Memory B cell (primary cell): ENCODE measurements at regions not wholly inside any gene's neighbourhood (a gene's known extent, or its start where the extent isn't known, plus 50 kb on each side); places are given as distances from the start of the nearest gene placed in this dataset.
A peak's percentile ranks its signal among the peaks of the same experiment; 100 is the strongest.

ENCODE experiments used
- ATAC-seq: fragments of 150-1000 bp; cut with Tn5 transposase; 2 replicates; pipeline ENCODE4 v1.10.0; 2021; ENCODE audit warnings: low read depth, mild to moderate bottlenecking, moderate library complexity
- DNase-seq, 2 donors: peaks; one replicate each; pipeline ENCODE4 v3.0.0; 2022; ENCODE audit warnings: low spot score in 2 of 2
- H3K27ac Mint-ChIP-seq: one replicate; pipeline ENCODE4 v1.8.0; 2022; ENCODE audit warnings: mild to moderate bottlenecking, moderate library complexity, mixed read lengths
- H3K27me3 Mint-ChIP-seq: one replicate; pipeline ENCODE4 v1.8.0; 2022; ENCODE audit warnings: mixed read lengths
- H3K36me3 Mint-ChIP-seq: one replicate; pipeline ENCODE4 v1.8.0; 2022; ENCODE audit warnings: mild to moderate bottlenecking, mixed read lengths
- H3K4me1 Mint-ChIP-seq: one replicate; pipeline ENCODE4 v1.8.0; 2022; ENCODE audit warnings: mixed read lengths
- H3K4me3 Mint-ChIP-seq: one replicate; pipeline ENCODE4 v1.8.0; 2022; ENCODE audit warnings: mild to moderate bottlenecking, moderate library complexity, mixed read lengths
- H3K9me3 Mint-ChIP-seq: one replicate; pipeline ENCODE4 v1.8.0; 2022; ENCODE audit warnings: mixed read lengths

DNA sequence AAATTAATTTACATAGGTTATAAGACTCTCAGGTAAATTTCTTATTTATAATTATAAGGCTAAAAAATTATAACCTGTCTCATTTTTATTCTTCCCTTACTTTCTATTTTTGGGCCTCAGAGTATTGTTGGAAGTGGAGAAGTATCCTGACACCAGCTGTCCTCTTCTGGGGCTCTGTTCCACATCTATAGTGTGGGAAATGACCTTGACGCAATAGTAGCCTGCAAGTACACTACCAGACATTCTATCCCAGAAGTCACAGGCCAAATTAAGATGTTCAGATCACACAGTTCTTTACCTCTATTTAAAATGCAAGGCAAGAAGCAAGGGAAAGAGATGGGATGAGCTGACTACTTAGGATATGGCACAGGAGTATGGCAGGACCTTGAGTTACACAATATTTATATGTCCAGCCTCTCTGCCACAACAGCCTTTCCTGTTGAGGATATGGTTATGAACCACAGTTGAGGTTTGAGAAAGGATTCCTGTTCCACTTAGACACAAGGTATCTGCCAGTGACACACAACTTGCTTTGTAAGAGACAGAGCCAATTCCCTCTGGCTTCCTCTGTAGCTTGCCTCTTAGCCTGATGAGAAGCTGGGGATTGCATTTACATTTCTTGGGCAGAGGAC lies 158.0 kb upstream of the IL12A start:
- DNase-seq, result no peak
- Mint-ChIP-seq H3K4me1 (peaks cover 2% of the 10 kb centered on the region), H3K9me3 (no peaks in the 10 kb centered on the region), H3K27ac (no peak overlapping the region), H3K4me3 (no peak overlapping the region), H3K36me3 (no peaks in the 10 kb centered on the region), H3K27me3 (no peaks in the 10 kb centered on the region)
- no peak for ATAC-seq

DNA sequence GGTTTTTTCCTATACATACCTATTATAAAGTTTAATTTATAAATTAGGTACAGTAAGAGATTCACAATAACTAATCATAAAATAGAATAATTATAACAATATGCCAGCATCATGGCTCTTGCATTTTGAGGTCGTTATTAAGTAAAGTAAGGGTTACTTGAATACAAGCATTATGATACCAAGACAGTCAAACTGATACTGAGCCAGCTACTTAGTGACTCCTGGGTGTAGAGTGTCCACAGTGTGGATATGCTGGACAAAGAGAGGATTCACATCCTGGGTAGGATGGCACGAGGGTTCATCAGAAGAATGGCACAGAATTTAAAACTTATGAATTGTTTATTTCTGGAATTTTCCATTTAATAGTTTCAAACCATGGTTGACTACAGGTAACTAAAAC lies 157.2 kb upstream of the IL12A start:
- no peaks in the 10 kb centered on the region for H3K9me3 Mint-ChIP-seq
- peaks cover 2% of the 10 kb centered on the region for H3K4me1 Mint-ChIP-seq
- no peaks in the 10 kb centered on the region for H3K27me3 Mint-ChIP-seq
- no peak overlapping the region for H3K4me3 Mint-ChIP-seq
- no peak for ATAC-seq
- no peak for DNase-seq
- H3K27ac Mint-ChIP-seq, result no peak overlapping the region
- H3K36me3 Mint-ChIP-seq, result no peaks in the 10 kb centered on the region

DNA sequence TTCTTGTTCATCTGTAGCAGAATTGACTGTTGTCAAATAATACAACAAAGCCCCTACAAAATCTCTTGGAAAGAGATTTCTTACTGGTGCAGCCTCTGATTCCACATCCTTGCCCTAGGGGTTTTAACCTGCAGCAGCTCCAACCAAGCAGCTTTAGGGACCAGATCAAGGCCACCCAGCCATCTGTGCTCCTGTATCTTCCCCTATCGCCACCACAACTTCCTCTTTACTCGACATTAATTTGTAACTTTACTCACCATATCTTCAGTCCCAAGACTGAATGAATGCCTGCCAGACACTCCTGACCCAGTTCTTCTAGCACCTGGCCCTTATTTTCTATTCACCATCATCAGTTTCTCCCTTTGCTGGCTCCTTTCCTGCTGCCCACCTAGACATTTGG lies 156.6 kb upstream of the IL12A start:
- peak; percentile 82 for ATAC-seq
- H3K4me3 Mint-ChIP-seq, result no peak overlapping the region
- no peaks in the 10 kb centered on the region for H3K9me3 Mint-ChIP-seq

DNA sequence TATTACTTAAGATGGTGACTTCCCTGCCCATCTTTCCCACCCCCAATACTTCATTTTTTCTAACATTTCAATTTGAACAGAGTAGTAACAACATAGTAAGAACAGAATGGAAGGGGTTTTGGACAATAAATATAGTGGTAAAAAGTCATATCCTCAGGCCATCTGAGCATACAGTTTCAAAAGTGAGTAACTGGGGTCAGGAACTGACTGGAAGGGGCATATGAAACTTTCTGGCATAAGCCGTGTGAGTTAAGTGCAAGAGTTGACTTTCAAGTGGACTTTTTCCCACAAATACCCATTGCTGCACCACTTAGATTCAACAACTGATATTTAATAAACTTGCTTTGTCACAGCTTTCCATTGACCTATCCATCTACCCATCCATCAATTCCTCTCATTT lies 153.5 kb upstream of the IL12A start:
- Mint-ChIP-seq H3K27ac (no peak overlapping the region), H3K9me3 (no peaks in the 10 kb centered on the region), H3K36me3 (no peaks in the 10 kb centered on the region), H3K27me3 (peaks cover 2% of the 10 kb centered on the region), H3K4me3 (no peak overlapping the region), H3K4me1 (no peaks in the 10 kb centered on the region)
- DNase-seq (no peak), ATAC-seq (no peak)

More for the DNA sequence above, 156.6 kb upstream of the IL12A start:
- Mint-ChIP-seq H3K4me1 (peaks cover 2% of the 10 kb centered on the region), H3K36me3 (no peaks in the 10 kb centered on the region), H3K27ac (no peak overlapping the region), H3K27me3 (no peaks in the 10 kb centered on the region)
- no peak for DNase-seq

DNA sequence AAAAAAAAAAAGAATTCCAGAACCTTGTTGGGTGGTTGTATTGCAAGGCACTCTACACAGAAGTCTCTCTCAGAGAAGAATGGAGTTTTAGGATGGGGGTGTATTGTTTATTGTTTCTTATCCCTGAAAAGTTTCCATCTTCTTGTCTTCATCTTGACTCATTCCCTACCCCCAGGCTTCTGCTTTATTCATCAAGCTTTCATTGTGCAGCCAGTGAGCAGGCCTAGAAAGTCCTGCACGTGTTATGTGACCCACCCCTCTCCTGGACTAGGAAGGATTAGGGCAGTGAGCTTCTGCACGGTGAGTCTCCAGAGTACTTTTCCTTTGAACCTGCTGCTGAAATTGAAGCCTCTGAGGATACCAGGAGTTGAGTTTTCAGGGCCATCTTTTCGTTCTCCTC lies 150.9 kb upstream of the IL12A start:
- Mint-ChIP-seq H3K4me1 (no peaks in the 10 kb centered on the region), H3K36me3 (no peaks in the 10 kb centered on the region), H3K4me3 (no peak overlapping the region), H3K9me3 (no peaks in the 10 kb centered on the region), H3K27ac (no peak overlapping the region), H3K27me3 (peaks cover 6% of the 10 kb centered on the region)
- no peak for DNase-seq
- no peak for ATAC-seq

DNA sequence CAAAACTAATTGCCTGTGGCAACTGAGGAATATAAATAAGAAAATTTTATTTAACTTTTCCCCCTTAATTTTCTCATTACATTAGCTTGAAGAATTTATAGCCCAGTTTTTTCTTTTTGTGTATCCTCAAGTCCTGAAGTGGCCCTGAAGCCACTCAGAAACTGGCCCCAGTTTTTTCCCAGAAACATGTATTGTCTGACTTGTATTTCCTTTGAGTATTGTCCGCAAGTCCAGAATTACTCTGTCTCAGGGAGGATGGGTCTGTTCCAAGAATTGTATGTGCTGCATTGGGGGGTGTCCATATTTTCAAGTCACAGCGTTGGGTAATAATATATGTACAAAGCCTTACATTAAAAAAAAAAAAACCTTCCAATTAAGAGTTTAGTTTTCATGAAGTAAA lies 149.7 kb upstream of the IL12A start:
- H3K27ac Mint-ChIP-seq, result no peak overlapping the region
- peaks cover 8% of the 10 kb centered on the region for H3K27me3 Mint-ChIP-seq
- no peak for ATAC-seq
- no peaks in the 10 kb centered on the region for H3K9me3 Mint-ChIP-seq
- no peaks in the 10 kb centered on the region for H3K36me3 Mint-ChIP-seq
- no peak for DNase-seq
- H3K4me1 Mint-ChIP-seq, result no peaks in the 10 kb centered on the region
- H3K4me3 Mint-ChIP-seq, result no peak overlapping the region

DNA sequence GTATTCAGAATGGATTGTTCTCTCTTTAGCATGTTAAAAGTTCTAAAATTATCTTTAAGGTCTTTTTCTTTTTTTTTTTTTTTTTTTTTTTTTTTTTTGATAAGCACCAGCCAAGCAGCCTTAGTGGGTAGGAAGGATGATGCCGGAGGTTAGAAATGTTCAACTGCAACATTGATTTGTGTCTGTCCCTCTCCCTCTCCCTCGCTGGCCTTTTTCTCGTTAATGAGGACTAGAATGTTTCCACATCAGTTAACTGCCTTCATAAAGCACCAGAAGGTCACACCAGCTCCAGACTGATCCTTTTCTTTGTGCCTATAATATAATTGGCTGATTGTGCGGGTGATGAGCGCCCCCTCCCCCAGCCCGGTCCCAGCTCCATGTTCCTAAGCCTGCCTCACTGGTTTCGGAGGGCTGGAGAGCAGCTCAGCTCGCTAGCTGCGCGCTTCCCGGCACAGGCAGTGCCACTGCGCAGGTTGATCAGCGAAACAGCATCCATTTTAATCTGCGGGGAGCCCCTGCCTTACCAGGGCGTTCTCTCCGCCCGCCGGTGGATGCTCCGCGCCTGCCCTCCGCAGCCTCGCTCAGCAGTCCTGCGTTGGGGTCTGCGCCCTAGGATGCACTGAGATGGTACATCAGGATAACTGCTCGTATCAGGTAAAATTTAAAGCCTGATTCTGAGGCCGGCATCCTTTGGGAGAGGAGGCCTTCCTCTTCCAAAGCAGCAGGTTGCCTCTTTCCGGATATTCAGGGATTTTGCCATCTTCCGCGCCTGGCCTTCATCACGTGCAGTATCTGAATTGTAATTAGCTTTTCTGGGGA lies 148.9 kb upstream of the IL12A start, which contains the start of gene SCHIP1:
Gene SCHIP1, plus strand, starts transcription at position 301 of the 819 bp plus-strand sequence.
- DNase-seq, result no peak
- H3K27me3 Mint-ChIP-seq, result peaks cover 12% of the 10 kb centered on the region
- peak; percentile 58 for ATAC-seq
- H3K4me3 Mint-ChIP-seq, result peak within 1 kb of the TSS; percentile 57
- H3K27ac Mint-ChIP-seq, result no peak within 1 kb of the TSS
- H3K36me3 Mint-ChIP-seq, result no peaks in the 10 kb centered on the region
- H3K9me3 Mint-ChIP-seq, result no peaks in the 10 kb centered on the region
- no peaks in the 10 kb centered on the region for H3K4me1 Mint-ChIP-seq

DNA sequence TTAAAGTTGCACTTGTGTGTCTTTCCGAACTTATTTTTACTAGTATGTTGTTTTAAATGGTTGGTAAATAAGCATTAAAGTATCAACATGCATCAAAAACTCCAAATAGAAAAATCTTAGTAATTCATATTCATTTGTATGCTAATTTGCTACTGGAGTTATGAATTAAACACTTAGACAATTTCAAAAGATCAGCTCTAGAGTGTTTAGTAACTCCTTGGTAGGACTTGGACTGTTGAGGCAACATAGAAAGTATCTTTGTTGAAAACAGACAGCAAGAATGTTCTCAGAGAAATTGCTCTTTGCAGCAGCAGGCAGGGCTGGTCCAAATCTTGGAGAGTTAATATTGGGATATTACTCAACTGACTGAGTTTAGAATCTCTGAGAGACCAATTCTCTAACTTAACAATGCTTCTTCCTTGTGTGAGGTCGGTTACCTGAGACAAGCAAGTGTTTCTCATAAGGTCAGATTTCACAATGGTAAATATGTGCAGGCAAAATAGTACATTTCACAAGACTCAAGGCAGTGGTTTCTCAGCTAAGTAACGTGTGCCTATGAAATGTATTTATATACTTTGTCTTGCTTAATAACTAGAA lies 147.8 kb upstream of the IL12A start:
- no peak for DNase-seq
- H3K9me3 Mint-ChIP-seq, result no peaks in the 10 kb centered on the region
- no peaks in the 10 kb centered on the region for H3K36me3 Mint-ChIP-seq

DNA sequence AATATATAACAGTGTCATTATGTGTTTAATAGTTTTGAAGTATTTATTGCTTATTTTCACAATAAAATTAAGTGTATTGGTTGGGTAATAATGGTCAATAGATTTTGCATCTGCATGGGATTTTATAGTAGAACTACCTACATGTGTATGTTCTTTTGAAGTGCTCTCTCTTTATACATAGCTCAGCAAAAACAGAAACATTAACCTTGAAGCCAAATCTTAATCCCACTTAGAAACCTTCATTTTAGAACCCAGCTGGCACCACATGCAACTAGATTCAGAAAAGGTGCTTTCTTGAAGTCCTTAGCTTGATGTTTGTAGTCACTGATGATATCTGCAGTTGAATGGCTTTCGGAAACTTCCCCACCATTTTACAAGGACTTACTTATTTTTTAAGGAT lies 146.9 kb upstream of the IL12A start:
- Mint-ChIP-seq H3K27ac (no peak overlapping the region), H3K9me3 (no peaks in the 10 kb centered on the region), H3K36me3 (no peaks in the 10 kb centered on the region), H3K4me3 (no peak overlapping the region), H3K27me3 (peaks cover 14% of the 10 kb centered on the region), H3K4me1 (no peaks in the 10 kb centered on the region)
- DNase-seq (no peak), ATAC-seq (no peak)

More for the DNA sequence above, 147.8 kb upstream of the IL12A start:
- Mint-ChIP-seq H3K4me1 (no peaks in the 10 kb centered on the region), H3K27ac (no peak overlapping the region), H3K27me3 (peaks cover 14% of the 10 kb centered on the region), H3K4me3 (no peak overlapping the region)
- ATAC-seq, result no peak

DNA sequence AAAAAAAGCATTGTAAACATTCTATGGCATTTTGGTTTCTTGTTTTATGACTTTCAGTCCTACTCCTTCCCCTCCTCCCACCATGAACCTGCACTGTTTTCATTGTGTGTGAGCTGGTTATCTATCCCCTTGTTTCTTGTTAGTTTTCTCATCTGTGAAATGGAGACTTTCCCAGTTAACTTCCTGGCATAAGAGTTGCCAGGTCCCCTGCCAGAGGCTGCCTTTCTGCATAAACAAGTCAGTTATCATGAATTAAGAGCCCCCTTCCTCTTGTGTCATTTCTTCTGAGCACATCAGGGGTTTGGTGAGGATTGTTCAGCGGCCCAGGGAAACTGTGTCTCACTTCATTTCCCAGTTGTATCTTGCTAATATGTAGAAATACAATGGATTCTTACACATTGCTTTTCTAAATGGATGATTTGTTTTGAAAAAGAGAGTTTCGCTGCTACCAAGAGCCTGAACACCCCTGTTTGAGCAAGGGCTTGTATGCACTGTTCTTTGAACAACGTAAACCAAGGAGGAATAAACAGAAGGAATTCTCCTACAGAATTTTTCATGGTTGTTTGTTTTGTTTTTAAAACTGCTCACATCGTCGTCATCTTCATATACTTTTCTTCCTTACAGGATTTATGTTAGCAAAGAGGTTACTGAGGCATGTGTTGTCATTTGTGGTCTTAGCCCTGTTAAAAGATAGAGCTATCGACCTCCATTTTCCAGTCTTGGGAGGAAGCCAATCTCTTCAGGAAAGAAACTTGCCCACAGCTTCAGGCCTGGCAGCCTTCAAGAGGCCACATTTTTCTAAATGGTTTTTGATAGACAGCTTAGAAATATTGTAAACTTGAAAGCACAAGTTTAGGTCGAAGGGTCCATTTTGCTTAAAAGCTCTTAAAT lies 144.6 kb upstream of the IL12A start:
- no peak for ATAC-seq
- Mint-ChIP-seq H3K36me3 (no peaks in the 10 kb centered on the region), H3K27ac (no peak overlapping the region), H3K4me1 (no peaks in the 10 kb centered on the region), H3K9me3 (no peaks in the 10 kb centered on the region), H3K27me3 (peaks cover 12% of the 10 kb centered on the region), H3K4me3 (no peak overlapping the region)
- DNase-seq, result no peak

DNA sequence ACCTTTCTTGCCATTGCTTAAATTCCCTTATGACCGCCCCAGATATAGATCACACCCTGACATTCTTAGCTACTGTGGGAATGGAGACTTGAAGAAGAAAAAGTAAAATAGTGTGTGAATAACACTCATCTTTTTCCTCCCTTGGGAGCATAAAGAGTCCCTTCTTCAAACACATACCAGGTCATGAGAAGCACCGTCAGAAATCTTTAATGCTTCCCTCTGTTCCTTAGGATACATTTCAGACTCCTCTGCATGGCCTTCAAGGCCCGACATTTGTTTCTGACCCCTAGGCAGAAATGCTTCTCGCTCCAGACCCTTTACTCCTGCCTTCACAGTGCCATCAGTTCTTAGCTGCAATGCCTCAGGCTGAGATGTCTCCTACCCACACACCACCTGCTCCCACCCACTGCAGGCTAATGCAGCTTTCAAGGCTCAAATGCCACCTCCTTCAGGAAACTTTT lies 143.8 kb upstream of the IL12A start:
- no peaks in the 10 kb centered on the region for H3K36me3 Mint-ChIP-seq
- H3K9me3 Mint-ChIP-seq, result no peaks in the 10 kb centered on the region
- H3K27me3 Mint-ChIP-seq, result peaks cover 12% of the 10 kb centered on the region
- no peaks in the 10 kb centered on the region for H3K4me1 Mint-ChIP-seq
- H3K4me3 Mint-ChIP-seq, result no peak overlapping the region
- ATAC-seq, result no peak
- no peak for DNase-seq
- no peak overlapping the region for H3K27ac Mint-ChIP-seq

DNA sequence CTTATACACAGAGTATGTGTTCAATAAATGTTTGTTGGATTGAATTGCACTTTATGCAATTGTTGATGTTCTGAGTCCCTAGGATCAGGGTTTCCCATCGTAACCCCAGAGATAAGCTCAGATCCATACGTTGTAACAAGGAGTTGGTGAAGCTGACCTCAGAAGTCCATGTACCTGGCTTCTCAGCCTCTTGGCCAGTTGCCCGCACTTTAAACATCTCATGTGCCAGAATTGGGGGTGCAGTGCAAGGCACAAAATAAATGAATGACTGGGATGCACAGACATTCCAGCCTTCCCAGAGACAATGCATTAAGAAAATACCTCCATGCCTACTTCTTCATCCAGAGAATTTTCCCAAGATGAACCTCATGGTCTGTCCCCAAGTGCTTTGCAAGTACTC lies 142.9 kb upstream of the IL12A start:
- H3K36me3 Mint-ChIP-seq, result no peaks in the 10 kb centered on the region
- H3K4me3 Mint-ChIP-seq, result no peak overlapping the region
- H3K27me3 Mint-ChIP-seq, result peaks cover 12% of the 10 kb centered on the region
- no peak for ATAC-seq
- no peaks in the 10 kb centered on the region for H3K4me1 Mint-ChIP-seq
- no peak for DNase-seq
- H3K27ac Mint-ChIP-seq, result no peak overlapping the region
- H3K9me3 Mint-ChIP-seq, result no peaks in the 10 kb centered on the region

DNA sequence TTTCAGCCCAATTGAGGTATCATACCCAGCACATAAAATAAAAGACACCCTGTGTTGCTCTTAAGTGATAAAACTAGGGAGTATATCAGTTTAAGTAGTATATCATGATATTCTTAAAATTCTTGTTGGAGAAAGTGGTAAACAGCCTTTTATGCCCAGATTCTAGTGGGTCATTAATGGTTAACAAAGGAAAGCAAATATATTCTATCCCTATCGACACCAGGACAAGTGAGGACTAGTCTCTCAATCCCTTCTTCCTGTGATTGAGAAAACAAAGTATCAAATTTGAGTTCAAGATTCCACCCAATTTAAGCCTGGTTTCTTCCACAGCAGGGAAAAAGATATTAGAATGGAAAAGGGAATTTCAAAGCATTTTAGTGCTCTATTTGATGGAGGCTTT lies 142.4 kb upstream of the IL12A start:
- Mint-ChIP-seq H3K27me3 (peaks cover 12% of the 10 kb centered on the region), H3K4me3 (no peak overlapping the region), H3K9me3 (no peaks in the 10 kb centered on the region), H3K36me3 (no peaks in the 10 kb centered on the region), H3K4me1 (no peaks in the 10 kb centered on the region), H3K27ac (no peak overlapping the region)
- ATAC-seq, result no peak
- no peak for DNase-seq
